SK-N-SH (cell line): ENCODE measurements at regions not wholly inside any gene's neighbourhood (a gene's known extent, or its start where the extent isn't known, plus 50 kb on each side); places are given as distances from the start of the nearest gene placed in this dataset.

Experiments
- CTCF ChIP-seq: fragments of 200-600 bp; sonication (generic); IDR thresholded peaks from 2 replicates; pipeline ENCODE4 v1.6.1; 2017; ENCODE audit warnings: antibody characterized with exemption, mild to moderate bottlenecking, moderate library complexity
- FOSL2 ChIP-seq: IDR thresholded peaks from 2 replicates; pipeline ENCODE4 v1.4.0; 2012; ENCODE audit warnings: low read depth, mild to moderate bottlenecking, moderate library complexity, borderline replicate concordance
- GABPA ChIP-seq: IDR thresholded peaks from 2 replicates; pipeline ENCODE4 v1.4.0; 2012; ENCODE audit warnings: low read depth, mild to moderate bottlenecking
- POLR2AphosphoS5 ChIP-seq: IDR thresholded peaks from 2 replicates; pipeline ENCODE4 v1.6.1; 2012; ENCODE audit warnings: low read depth, low read length
- REST ChIP-seq: IDR thresholded peaks from 2 replicates; pipeline ENCODE4 v1.6.1; 2012; ENCODE audit warnings: mild to moderate bottlenecking, low read depth, low read length, moderate library complexity

- TF ChIP-seq CTCF (no peak), REST (no peak), POLR2AphosphoS5 (no peak), GABPA (no peak), FOSL2 (no peak)
These were observed 59.7 kb downstream of the TTC32 start for GRCh38 chr2:19841918-19842693.
